Loucy (cell line): ENCODE measurements at regions not wholly inside any gene's neighbourhood (a gene's known extent, or its start where the extent isn't known, plus 50 kb on each side); places are given as distances from the start of the nearest gene placed in this dataset.

Experiments
- H2AFZ ChIP-seq: fragments of 200-600 bp; sonication (generic); 2 replicates; pipeline ENCODE4 v1.6.0; 2016; ENCODE audit warnings: antibody characterized with exemption, mild to moderate bottlenecking, low read length, moderate library complexity
- H3F3A ChIP-seq: fragments of 200-600 bp; 2 replicates; pipeline ENCODE4 v1.6.0; 2016; ENCODE audit warnings: antibody characterized with exemption, low read depth, mild to moderate bottlenecking
- H3K27me3 ChIP-seq: fragments of 200-600 bp; sonication (generic); 2 replicates; pipeline ENCODE4 v1.6.1; 2014; ENCODE audit warnings: low read length, mild to moderate bottlenecking; ENCODE audit not compliant: insufficient read depth, poor library complexity, severe bottlenecking
- H3K36me3 ChIP-seq: fragments of 200-600 bp; sonication (generic); 2 replicates; pipeline ENCODE4 v1.6.1; 2016; ENCODE audit warnings: low read length; ENCODE audit not compliant: insufficient read depth
- H3K4me1 ChIP-seq: fragments of 200-600 bp; sonication (generic); 2 replicates; pipeline ENCODE4 v1.5.1; 2014; ENCODE audit warnings: low read length, mild to moderate bottlenecking; ENCODE audit not compliant: insufficient read depth, poor library complexity, severe bottlenecking
- H3K4me2 ChIP-seq: fragments of 200-600 bp; sonication (generic); 2 replicates; pipeline ENCODE4 v1.6.0; 2014; ENCODE audit warnings: antibody characterized with exemption, low read length, low read depth, mild to moderate bottlenecking; ENCODE audit not compliant: poor library complexity, severe bottlenecking
- H3K4me3 ChIP-seq: fragments of 200-600 bp; sonication (generic); 2 replicates; pipeline ENCODE4 v1.5.1; 2014; ENCODE audit warnings: low read length, mild to moderate bottlenecking, mixed read lengths; ENCODE audit not compliant: poor library complexity, severe bottlenecking
- H3K79me2 ChIP-seq: fragments of 200-600 bp; sonication (generic); 2 replicates; pipeline ENCODE4 v1.6.1; 2014; ENCODE audit warnings: low read length; ENCODE audit not compliant: insufficient read depth
- H3K9ac ChIP-seq: fragments of 200-600 bp; sonication (generic); 2 replicates; pipeline ENCODE4 v1.6.0; 2014; ENCODE audit warnings: mild to moderate bottlenecking, low read depth, low read length, moderate library complexity; ENCODE audit not compliant: poor library complexity, severe bottlenecking
- H3K9me2 ChIP-seq: fragments of 200-600 bp; sonication (generic); replicated peaks from 2 replicates; pipeline ENCODE4 v1.6.1; 2016; ENCODE audit warnings: low read depth, low read length, mixed read lengths
- H3K9me3 ChIP-seq: fragments of 200-600 bp; sonication (generic); 2 replicates; pipeline ENCODE4 v1.6.1; 2014; ENCODE audit warnings: mild to moderate bottlenecking, antibody characterized with exemption, low read length, low read depth; ENCODE audit not compliant: insufficient read depth
- H4K20me1 ChIP-seq: fragments of 200-600 bp; sonication (generic); 2 replicates; pipeline ENCODE4 v1.6.0; 2014; ENCODE audit warnings: antibody characterized with exemption, low read length, mild to moderate bottlenecking; ENCODE audit not compliant: insufficient read depth, poor library complexity, severe bottlenecking
- CTCF ChIP-seq: fragments of 200-600 bp; sonication (generic); conservative IDR thresholded peaks from 2 replicates; pipeline ENCODE4 v1.5.1; 2014; ENCODE audit warnings: mild to moderate bottlenecking, antibody characterized with exemption, low read length
- EZH2phosphoT487 ChIP-seq: fragments of 200-600 bp; IDR thresholded peaks from 2 replicates; pipeline ENCODE4 v1.6.1; 2018; ENCODE audit warnings: antibody characterized with exemption, mild to moderate bottlenecking, moderate library complexity, borderline replicate concordance

- Histone ChIP-seq H3K4me1 (peaks cover 35% of the 10 kb centered on the region), H3K4me3 (no peak overlapping the region), H3K27me3 (no peaks in the 10 kb centered on the region), H3K36me3 (no peaks in the 10 kb centered on the region), H2AFZ (no peak overlapping the region), H3F3A (no peaks in the 10 kb centered on the region), H4K20me1 (no peaks in the 10 kb centered on the region), H3K9me2 (no peaks in the 10 kb centered on the region), H3K9me3 (no peaks in the 10 kb centered on the region), H3K79me2 (no peaks in the 10 kb centered on the region), H3K4me2 (no peak overlapping the region), H3K9ac (no peak overlapping the region)
- TF ChIP-seq EZH2phosphoT487 = no peak
- no peak for TF ChIP-seq CTCF
These were observed 210.0 kb upstream of the CDH5 start for GRCh38 chr16:66156538-66156937.

- Histone ChIP-seq H3K9me3 (no peaks in the 10 kb centered on the region), H3K4me2 (no peak overlapping the region), H3K9ac (no peak overlapping the region), H3K4me3 (no peak overlapping the region), H4K20me1 (no peaks in the 10 kb centered on the region), H2AFZ (no peak overlapping the region), H3K27me3 (no peaks in the 10 kb centered on the region), H3F3A (no peaks in the 10 kb centered on the region), H3K79me2 (no peaks in the 10 kb centered on the region), H3K9me2 (no peaks in the 10 kb centered on the region), H3K36me3 (no peaks in the 10 kb centered on the region), H3K4me1 (peaks cover 40% of the 10 kb centered on the region)
- TF ChIP-seq CTCF (no peak), EZH2phosphoT487 (no peak)
These were observed 210.6 kb upstream of the CDH5 start for GRCh38 chr16:66155933-66156332.

DNA sequence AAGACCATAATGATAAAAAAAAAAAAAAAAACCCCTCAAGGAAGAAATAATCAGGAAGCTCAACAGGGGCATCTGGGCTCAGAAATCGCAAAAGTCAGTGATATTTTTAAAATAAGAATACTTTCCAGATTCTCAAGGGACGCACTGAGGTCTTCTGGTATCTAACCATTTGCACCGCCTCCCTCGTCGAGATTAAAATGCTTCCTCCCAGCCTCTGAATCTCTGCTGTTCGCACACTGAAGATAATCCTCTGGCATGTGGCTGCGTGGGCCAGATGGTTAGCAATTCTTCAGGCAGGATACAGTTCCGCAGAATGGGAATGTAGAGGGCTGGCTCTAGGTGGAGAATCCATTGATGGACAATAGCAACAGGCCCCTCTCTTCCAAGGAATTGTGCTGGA is 211.7 kb upstream of the CDH5 start:
- no peaks in the 10 kb centered on the region for H4K20me1 ChIP-seq
- no peak overlapping the region for H3K4me3 ChIP-seq
- no peak overlapping the region for H2AFZ ChIP-seq
- H3K27me3 ChIP-seq = no peaks in the 10 kb centered on the region
- no peaks in the 10 kb centered on the region for H3K9me3 ChIP-seq
- H3K9ac ChIP-seq = no peak overlapping the region
- H3K9me2 ChIP-seq = no peaks in the 10 kb centered on the region
- peaks cover 49% of the 10 kb centered on the region for H3K4me1 ChIP-seq
- TF ChIP-seq EZH2phosphoT487 = no peak
- TF ChIP-seq CTCF = no peak
- H3K36me3 ChIP-seq = no peaks in the 10 kb centered on the region
- H3F3A ChIP-seq = no peaks in the 10 kb centered on the region
- H3K79me2 ChIP-seq = no peaks in the 10 kb centered on the region
- H3K4me2 ChIP-seq = peak overlapping the region; percentile 43
